ENCODE measurements at regions not wholly inside any gene's neighbourhood (a gene's known extent, or its start where the extent isn't known, plus 50 kb on each side); places are given as distances from the start of the nearest gene placed in this dataset.

DNA sequence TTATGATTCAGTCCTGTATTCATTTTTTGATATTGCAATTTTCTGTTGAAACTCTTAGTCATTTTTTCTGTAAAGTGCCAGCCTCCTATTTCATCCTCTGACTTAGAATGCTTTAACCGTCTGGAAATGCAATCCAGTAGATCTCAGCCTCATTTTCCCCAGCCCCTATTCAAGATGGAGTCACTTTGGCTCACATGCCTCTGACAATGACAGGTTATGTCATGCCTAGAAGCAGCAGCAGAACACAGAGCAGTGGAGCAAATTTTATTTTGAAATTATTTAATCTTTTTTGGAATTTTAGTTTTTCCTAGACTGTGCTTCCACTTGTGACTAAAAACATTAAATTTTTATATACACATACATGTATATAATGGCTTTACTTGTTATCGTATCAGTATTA, 1053.2 kb downstream of the TAF11L14 start:
- TF ChIP-seq, protein P1, sequence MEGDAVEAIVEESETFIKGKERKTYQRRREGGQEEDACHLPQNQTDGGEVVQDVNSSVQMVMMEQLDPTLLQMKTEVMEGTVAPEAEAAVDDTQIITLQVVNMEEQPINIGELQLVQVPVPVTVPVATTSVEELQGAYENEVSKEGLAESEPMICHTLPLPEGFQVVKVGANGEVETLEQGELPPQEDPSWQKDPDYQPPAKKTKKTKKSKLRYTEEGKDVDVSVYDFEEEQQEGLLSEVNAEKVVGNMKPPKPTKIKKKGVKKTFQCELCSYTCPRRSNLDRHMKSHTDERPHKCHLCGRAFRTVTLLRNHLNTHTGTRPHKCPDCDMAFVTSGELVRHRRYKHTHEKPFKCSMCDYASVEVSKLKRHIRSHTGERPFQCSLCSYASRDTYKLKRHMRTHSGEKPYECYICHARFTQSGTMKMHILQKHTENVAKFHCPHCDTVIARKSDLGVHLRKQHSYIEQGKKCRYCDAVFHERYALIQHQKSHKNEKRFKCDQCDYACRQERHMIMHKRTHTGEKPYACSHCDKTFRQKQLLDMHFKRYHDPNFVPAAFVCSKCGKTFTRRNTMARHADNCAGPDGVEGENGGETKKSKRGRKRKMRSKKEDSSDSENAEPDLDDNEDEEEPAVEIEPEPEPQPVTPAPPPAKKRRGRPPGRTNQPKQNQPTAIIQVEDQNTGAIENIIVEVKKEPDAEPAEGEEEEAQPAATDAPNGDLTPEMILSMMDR (optimal IDR thresholded peaks at IDR 0.05 in 1 of 3, IDR thresholded peaks at IDR 0.05 in 1 of 3, conservative IDR thresholded peaks at IDR 0.05 in 1 of 3; ENCODE audit: extremely low read depth in 1 of 3, insufficient read depth in 2 of 3, low read length in 3 of 3), result no peak
- no peak for TF ChIP-seq EZH2 (IDR thresholded peaks at IDR 0.05; ENCODE audit: low read length)
